Psoas muscle (tissue), 7 donors: ENCODE measurements at regions not wholly inside any gene's neighbourhood (a gene's known extent, or its start where the extent isn't known, plus 50 kb on each side); places are given as distances from the start of the nearest gene placed in this dataset.

Source experiments
- ATAC-seq, 4 donors: fragments of 200-7000 bp; cut with Tn5 transposase; one replicate each; pipeline ENCODE4 v1.9.1; 2020; ENCODE audit warnings: moderate library complexity in 3 of 4, mild to moderate bottlenecking in 2 of 4
- DNase-seq, 2 donors: peaks; one replicate each; pipeline ENCODE4 v3.0.0-alpha.2; 2020
- H3K27ac ChIP-seq: fragments of 200-600 bp; one replicate; pipeline ENCODE4 v1.8.0; 2022
- H3K27me3 ChIP-seq, 3 donors: fragments of 200-600 bp in 1 of 3; one replicate each; pipeline versions ENCODE4 v1.6.1 to v1.8.0; 2013 to 2022; ENCODE audit warnings: low read length in 2 of 3, mild to moderate bottlenecking in 2 of 3, moderate library complexity in 1 of 3; ENCODE audit not compliant: insufficient read depth in 3 of 3
- H3K36me3 ChIP-seq, 2 donors: fragments of 200-600 bp in 1 of 2; one replicate each; pipeline versions ENCODE4 v1.6.1 to v1.8.0; 2013 to 2022; ENCODE audit warnings: low read depth in 1 of 2, mild to moderate bottlenecking in 1 of 2, moderate library complexity in 1 of 2; ENCODE audit not compliant: insufficient read depth in 1 of 2
- H3K4me1 ChIP-seq: fragments of 200-600 bp; one replicate; pipeline ENCODE4 v1.8.0; 2022
- H3K4me3 ChIP-seq: fragments of 200-600 bp; one replicate; pipeline ENCODE4 v1.8.0; 2022; ENCODE audit warnings: mild to moderate bottlenecking
- H3K9me3 ChIP-seq: fragments of 200-600 bp; one replicate; pipeline ENCODE4 v1.8.0; 2022
- CTCF ChIP-seq: fragments of 200-600 bp; IDR thresholded peaks from one replicate; pipeline ENCODE4 v1.8.0; 2022; ENCODE audit warnings: antibody characterized with exemption
- WGBS, 3 donors: extraction: QIAGEN DNeasy Blood & Tissue Kit; methylation state at CpG; one replicate each; pipeline versions ENCODE4 v1.1.6 to v1.1.7; 2013; 5-methylcytosine and 5-hydroxymethylcytosine counted together
- intact Hi-C, 2 donors: fragments of 100-400 bp; cut with DNase I; formaldehyde crosslinking; loops; one replicate each; pipeline versions ENCODE4 v1.11.0 to v1.14.2; 2022
- donor health status: healthy with polysubstance abuse.
- donor health status: DM: no; HTN: no; CAD: no; lungs with moderate emphysema.
- donor health status: Bipolar disorder and iron deficiency.
- donor health status: healthy.
- donor health status: DM: yes; HTN: yes; CAD: no.
- donor health status: DM: no; HTN: no; CAD: no.
- donor health status: DM: yes; HTN: yes; CAD: no.

DNA sequence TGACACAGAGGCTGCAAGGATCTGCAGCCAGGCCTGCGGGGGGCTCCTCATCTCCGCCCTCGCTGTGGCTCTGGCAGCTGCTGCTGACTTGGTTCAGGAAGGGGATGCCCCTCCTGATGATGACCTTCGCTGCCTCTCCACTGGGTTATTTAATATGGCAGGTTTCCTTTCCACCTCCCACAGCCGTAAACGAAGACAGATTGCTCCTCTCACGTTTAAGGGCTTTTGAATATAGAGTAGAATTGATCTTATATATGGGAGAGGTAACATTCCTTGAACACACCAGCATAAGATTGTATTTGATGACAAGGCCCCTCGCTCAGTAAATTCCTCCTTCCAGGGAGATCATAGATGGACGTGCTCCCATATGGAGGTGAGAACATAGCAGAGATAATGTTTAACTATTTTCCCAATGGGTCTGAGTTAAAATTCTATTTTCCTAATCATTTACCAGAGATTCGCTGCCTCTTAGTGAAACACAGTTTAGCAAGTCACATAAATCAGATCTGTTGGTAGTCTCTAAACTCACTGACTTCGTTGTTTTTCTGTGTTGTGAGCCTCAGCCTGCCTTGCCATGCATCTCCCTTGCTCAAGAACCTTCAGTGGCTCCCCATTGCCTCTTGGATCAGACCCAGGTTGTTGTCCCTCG lies 88.5 kb upstream of the AJAP1 start:
- no peaks in the 10 kb centered on the region for H3K36me3 ChIP-seq
- H3K9me3 ChIP-seq = no peaks in the 10 kb centered on the region
- peaks cover 0 to 14% (median 2%) of the 10 kb centered on the region in 3 donors for H3K27me3 ChIP-seq
- no peak overlapping the region for H3K4me3 ChIP-seq
- no peak for DNase-seq
- H3K4me1 ChIP-seq = no peaks in the 10 kb centered on the region
- TF ChIP-seq CTCF = no peak
- ATAC-seq = no peak
- intact Hi-C loops = no loop called here
- H3K27ac ChIP-seq = no peak overlapping the region
- WGBS, 3 donors = 53 to 59% (median 56%) methylated on average over 12 of the region's 12 CpGs

GRCh38 chr1:4571263-4571662 lies 83.1 kb upstream of the AJAP1 start:
- TF ChIP-seq CTCF = no peak
- intact Hi-C loops = no loop called here

DNA sequence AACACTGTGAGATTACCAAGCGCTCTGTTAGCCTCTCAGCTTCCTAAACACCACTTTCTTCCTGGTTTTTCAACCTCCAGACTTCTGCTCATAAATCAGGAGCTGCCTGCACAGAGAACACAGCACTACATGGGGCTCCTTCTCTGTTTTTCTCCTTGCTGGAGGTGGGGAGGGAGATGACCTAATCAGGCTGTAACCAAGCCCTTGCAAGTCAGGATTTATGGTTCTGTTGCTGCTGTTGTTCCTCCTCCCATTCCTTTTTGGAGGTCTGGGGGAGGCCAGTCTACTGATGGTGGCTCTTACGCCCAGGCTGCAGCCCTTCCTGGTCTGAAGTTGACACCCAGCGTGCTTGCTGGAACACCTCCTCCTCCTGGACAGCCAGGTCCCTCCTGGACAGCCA lies 80.9 kb upstream of the AJAP1 start:
- no peak for TF ChIP-seq CTCF
- H3K36me3 ChIP-seq = no peaks in the 10 kb centered on the region
- intact Hi-C loops = no loop called here
- 32 to 47% (median 38%) methylated on average over 3 of the region's 3 CpGs for WGBS, 3 donors
- H3K9me3 ChIP-seq = no peaks in the 10 kb centered on the region
- H3K27ac ChIP-seq = no peak overlapping the region
- no peak overlapping the region for H3K4me3 ChIP-seq
- DNase-seq (no peak), ATAC-seq (no peak)
- H3K27me3 ChIP-seq = peaks cover 2 to 4% (median 3%) of the 10 kb centered on the region in 3 donors
- H3K4me1 ChIP-seq = no peaks in the 10 kb centered on the region

More at GRCh38 chr1:4571263-4571662, 83.1 kb upstream of the AJAP1 start:
- Histone ChIP-seq H3K27ac (no peak overlapping the region), H3K36me3 (no peaks in the 10 kb centered on the region), H3K9me3 (no peaks in the 10 kb centered on the region), H3K4me3 (no peak overlapping the region), H3K27me3 (peaks cover 2 to 12% (median 4%) of the 10 kb centered on the region in 3 donors), H3K4me1 (no peaks in the 10 kb centered on the region)
- 78 to 81% (median 79%) methylated on average over 6 of the region's 6 CpGs for WGBS, 3 donors
- no peak for ATAC-seq
- DNase-seq = no peak

DNA sequence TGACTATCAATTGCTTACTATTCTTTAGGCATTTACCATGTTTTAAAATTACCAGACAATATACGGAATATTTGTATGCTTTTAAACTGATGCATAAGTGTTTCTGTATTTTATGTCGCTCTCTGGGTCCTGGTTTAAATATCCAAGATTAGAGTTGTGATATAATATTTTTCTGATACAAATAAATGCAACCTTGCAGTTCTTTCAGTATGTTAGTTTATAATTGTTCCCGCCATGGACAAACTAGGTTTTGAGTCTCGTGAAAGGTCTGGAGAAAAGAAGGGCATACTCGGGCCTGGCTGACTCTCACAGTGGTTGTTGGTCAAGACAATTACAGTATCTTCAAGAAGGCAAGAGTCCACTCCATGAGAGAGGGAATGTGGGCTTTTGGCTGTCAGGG lies 72.6 kb upstream of the AJAP1 start:
- H3K4me1 ChIP-seq = no peaks in the 10 kb centered on the region
- ATAC-seq (no peak), DNase-seq (no peak)
- WGBS, 3 donors = 77 to 79% (median 78%) methylated on average over 5 of the region's 5 CpGs
- intact Hi-C loops = no loop called here
- H3K27me3 ChIP-seq = peaks cover 4 to 32% (median 5%) of the 10 kb centered on the region in 3 donors
- H3K27ac ChIP-seq = no peak overlapping the region
- no peak overlapping the region for H3K4me3 ChIP-seq
- no peaks in the 10 kb centered on the region for H3K36me3 ChIP-seq
- no peaks in the 10 kb centered on the region for H3K9me3 ChIP-seq
- no peak for TF ChIP-seq CTCF

DNA sequence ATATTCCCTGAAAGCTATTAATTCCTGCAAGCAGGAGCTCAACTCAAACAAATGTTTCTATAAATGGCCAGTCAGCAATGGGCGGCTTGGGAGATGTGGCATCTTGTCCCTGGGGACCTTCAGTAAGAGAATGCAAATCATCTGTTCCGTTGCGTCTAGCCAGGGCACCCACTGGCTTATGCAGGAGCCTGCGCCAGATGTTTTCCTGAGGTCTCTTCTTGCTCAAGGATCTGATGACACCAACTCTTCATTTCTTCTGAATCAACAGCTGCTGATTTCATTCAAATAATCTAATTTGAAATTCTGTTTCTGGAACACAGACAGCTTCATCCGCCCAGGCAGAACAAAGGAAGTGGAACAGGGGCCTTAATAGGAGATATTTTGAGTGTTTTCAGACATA lies 70.0 kb upstream of the AJAP1 start:
- H3K27me3 ChIP-seq = peaks cover 4 to 32% (median 5%) of the 10 kb centered on the region in 3 donors

More for the DNA sequence above, 70.0 kb upstream of the AJAP1 start:
- DNase-seq = no peak
- H3K27ac ChIP-seq = no peak overlapping the region
- H3K4me1 ChIP-seq = no peaks in the 10 kb centered on the region
- intact Hi-C loops = no loop called here
- H3K36me3 ChIP-seq = no peaks in the 10 kb centered on the region
- no peaks in the 10 kb centered on the region for H3K9me3 ChIP-seq
- TF ChIP-seq CTCF = no peak
- WGBS, 3 donors = 11 to 18% (median 11%) methylated on average over 5 of the region's 5 CpGs
- no peak overlapping the region for H3K4me3 ChIP-seq
- ATAC-seq = no peak
